Esophagus mucosa (tissue), 1 donor: ENCODE measurements at regions not wholly inside any gene's neighbourhood (a gene's known extent, or its start where the extent isn't known, plus 50 kb on each side); places are given as distances from the start of the nearest gene placed in this dataset.

Experiments
- ATAC-seq: fragments of 200-7000 bp; cut with Tn5 transposase; one replicate; pipeline ENCODE4 v1.9.1; 2020
- donor health status: DM: yes; HTN: yes; CAD: no.

GRCh38 chr2:207459990-207460757 is 69.6 kb upstream of the CREB1 start:
- ATAC-seq = no peak

DNA sequence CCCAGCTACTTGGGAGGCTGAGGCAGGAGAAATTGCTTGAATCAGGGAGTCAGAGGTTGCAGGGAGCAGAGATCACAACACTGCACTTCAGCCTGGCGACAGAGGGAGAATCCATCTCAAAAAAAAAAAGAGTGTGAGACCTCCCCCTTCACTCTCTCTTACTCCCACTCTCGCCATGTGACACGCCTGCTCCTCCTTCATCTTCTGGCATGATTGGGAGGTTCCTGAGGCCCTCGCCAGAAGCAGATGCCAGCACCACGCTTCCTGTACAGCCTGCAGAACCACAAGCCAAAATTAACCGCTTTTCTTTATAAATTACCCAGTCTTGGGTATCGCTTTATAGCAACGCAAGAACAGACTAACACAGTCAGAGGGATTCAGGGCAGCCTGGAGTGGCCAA is 66.3 kb upstream of the CREB1 start:
- no peak for ATAC-seq

DNA sequence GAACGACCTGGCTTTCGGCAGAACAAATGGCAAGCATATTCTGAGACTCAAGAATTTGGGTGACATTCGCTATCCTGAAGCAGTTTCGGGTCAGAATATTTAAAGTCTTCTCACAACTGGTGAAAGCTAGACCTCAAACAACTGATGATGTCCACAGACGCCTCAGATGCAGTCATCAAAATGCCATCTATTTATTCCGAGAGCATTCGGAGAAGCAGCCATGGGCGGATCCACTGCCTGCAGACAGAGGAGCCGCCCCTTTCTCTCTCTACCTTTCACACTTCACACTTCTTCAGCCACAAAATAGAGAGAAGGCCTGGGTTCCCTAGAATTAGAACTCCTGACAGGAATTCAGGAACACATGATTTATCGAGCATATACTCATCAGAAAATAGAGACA is 65.8 kb upstream of the CREB1 start:
- no peak for ATAC-seq

DNA sequence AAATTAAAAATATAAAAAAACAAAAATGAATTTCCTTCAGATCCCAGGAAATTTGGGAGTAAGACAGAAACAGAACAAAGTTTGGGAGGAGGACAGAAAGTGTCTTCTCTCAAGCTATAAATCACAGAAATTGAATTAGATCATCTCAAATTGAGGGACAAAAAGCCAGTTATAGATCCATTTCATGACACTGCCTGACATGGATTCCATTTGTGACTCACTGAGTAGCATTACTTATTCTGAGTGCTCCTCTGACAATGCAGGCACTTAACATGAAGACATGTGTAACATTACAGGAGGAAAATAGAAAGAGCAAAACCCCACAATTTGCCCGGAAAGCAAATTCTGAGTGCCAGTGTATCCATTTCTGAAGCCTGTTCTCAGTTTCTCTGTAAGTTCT is 63.9 kb upstream of the CREB1 start:
- no peak for ATAC-seq

DNA sequence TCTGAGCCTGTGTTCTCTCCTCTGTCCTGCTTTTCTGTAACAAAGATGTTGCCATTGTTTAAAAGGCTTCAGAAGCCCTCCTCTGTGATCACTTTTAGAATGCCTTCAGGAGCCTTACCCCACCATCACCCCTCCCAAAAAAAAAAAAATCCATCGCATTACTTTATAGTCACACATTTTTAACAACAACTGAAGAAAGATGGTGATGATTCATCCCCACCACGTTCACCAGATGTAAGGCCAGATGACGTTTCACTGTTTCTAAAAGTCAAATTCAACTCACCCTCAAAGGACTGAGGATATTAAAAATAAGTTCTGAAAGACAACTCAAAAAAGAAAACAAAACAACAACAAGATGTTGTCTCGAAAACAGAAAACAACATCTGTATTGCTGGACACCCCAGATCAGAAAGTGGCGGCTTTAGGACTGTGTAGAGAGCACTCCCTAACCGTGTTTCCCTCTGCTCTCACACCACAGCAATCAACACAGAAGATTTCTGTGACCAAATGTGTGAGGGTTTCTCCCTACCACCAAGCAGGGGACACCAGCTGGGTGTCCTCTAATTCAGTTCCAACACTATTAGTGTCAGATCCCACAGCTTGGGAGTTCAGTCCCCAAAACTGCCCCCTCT is 61.9 kb upstream of the CREB1 start:
- ATAC-seq = no peak

GRCh38 chr2:207468488-207468887 is 61.3 kb upstream of the CREB1 start:
- ATAC-seq = no peak

- no peak for ATAC-seq
Measured at GRCh38 chr2:207469451-207469850, 60.3 kb upstream of the CREB1 start.

DNA sequence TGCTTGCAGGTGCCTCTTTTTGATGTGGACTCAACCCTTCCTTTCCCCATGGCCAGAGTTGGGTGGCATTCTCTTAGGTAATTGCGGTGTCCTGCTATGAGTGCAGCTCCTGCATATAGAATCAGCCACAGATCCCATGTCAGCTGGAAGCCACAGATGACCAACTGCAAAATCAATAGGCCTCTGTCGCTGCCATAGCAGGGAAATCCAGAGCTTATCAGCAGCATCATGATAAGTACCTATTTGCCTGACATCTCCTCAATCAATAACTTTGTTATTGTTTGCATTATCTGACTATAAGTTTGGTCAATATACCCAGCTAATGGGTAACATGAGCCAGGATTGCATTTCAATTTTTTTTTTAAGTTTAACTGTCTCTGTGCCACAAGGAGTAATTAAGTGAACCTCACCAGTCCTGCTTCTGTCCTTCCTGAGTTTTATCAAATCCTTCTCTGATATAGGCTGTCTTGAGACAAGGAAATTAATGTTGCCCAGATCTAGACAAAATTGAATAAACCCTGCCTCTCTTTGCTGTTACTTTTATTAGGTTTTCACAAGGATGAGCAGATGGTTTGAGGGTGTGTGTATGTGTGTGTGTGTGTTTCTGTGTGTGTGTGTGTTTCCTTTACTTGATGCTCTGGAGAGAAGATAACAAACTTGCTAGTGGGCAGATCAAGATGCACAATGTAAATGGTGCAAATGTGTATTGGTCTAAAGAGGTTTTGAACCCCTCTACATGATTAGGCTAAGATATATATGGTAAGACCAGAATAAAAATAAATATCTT is 59.6 kb upstream of the CREB1 start:
- ATAC-seq = no peak

DNA sequence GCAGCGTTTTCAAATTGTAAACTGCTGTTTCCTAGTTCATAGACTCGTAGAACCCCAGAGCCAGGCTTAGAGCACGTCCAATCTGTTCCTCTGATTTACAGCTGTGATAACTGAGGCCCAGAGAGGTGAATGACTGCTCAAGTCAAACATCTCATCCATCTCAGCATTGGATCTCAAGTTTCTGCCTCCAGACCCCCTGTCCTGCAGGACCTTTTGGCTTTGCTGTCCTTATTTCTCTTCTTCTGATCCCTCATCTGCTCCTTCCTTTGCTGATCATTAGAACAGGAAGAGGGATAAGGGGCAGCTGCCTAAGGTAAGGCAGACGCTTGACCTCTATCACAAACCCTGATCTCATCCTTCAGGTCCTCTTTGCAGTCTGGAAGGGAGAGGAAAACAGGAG is 58.5 kb upstream of the CREB1 start:
- ATAC-seq = no peak

GRCh38 chr2:207472343-207473048 is 57.3 kb upstream of the CREB1 start:
- ATAC-seq = no peak

- ATAC-seq = peak; percentile 73
Measured at GRCh38 chr2:207473049-207473930, 56.5 kb upstream of the CREB1 start.

GRCh38 chr2:207473931-207474235 is 55.9 kb upstream of the CREB1 start:
- ATAC-seq = no peak

DNA sequence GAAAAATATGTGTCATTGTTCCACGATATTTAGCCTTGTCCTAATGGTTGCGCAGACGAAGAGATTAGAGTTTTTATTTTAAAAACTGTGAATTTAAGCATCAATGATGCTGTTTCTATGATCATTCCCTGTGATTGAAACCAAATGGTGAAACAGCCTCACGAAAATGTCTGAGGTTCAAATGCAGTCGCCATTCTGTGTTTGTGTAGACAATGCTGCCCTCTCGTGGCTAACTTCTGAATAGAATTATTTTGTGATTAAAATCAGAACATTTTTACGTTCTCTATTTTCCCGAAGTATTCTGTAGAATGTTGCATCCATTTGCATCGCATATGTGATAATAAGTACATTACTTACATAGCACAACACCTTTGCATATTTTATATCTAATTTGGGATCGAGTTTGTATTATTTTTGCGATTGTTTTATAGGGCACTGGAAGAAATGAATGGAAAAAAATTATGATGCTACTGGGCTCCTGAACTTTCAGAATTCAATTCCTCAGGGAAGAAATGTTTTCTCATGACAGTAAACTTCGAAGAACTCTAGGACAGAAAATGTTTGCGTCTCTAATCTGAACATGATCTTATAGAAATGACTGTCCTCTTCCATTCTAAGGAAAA is 54.8 kb upstream of the CREB1 start:
- peak; percentile 66 for ATAC-seq

- no peak for ATAC-seq
Measured at GRCh38 chr2:207475546-207475945, 54.2 kb upstream of the CREB1 start.

GRCh38 chr2:207477896-207478295 is 51.9 kb upstream of the CREB1 start:
- ATAC-seq = no peak

DNA sequence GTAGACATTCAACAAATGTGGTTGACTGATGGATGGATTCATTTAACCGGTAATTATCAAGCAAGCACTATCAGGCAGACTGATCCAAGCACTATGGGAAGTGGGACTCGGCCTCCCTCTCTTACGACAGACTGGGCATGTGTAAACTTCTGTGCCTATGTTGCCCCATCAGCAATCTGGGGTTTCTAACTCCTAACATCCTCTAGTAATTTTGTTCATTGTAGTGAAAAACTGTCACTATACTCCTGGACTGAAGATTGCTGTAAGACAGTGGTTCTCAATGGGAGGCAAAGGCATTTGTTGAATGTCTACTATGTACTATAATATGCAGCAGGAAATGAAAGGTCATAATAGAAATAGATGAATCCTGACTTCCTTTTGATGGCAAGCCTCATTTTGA is 51.2 kb upstream of the CREB1 start:
- no peak for ATAC-seq

DNA sequence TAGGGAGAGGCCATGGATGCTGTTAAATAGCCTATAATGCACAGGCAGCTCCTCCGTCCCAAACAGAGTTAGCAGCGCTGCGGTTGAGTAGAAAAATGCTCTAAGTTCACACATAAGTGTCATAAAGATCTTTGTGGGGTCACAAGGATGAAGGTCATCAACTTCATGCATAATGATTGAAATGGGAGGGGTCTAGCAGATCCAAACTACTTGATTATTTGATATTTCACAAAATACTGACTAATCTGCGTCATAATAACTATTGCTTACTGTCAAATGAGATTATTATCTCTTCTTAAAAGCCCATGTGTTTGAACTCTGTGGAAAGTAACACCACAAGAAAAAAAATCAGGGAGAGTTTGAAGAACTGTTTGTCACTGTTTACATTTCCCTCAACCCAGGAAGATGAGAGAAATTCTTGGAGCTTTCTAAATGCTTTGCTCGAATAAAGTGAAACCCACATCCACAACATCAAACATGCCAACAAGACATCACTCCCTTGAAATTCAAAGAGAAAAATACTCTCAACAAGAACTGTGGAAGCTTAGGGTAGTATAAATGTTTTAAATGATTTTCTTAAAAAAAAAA is 50.5 kb upstream of the CREB1 start:
- no peak for ATAC-seq
